Immature natural killer cell (primary cell): ENCODE measurements at regions not wholly inside any gene's neighbourhood (a gene's known extent, or its start where the extent isn't known, plus 50 kb on each side); places are given as distances from the start of the nearest gene placed in this dataset.
"Not testable (repeated sequence)": the region's sequence is repeated elsewhere in the genome, so short reads cannot be mapped to it uniquely, and the experiment has no call there.

Experiments used
- DNase-seq, 3 donors: peaks; one replicate each; pipeline ENCODE4 v3.0.0; 2022; ENCODE audit warnings: mixed read lengths in 1 of 3
- H3K27ac Mint-ChIP-seq, 6 donors: one replicate each; pipeline ENCODE4 v1.8.0; 2020; ENCODE audit warnings: mixed read lengths in 6 of 6, mild to moderate bottlenecking in 5 of 6, inconsistent platforms in 4 of 6, moderate library complexity in 3 of 6
- H3K27me3 Mint-ChIP-seq, 3 donors: one replicate each; pipeline ENCODE4 v1.8.0; 2020 to 2021; ENCODE audit warnings: low read depth in 3 of 3, mild to moderate bottlenecking in 3 of 3, mixed read lengths in 3 of 3, moderate library complexity in 3 of 3, inconsistent platforms in 1 of 3
- H3K36me3 Mint-ChIP-seq, 3 donors: one replicate each; pipeline ENCODE4 v1.8.0; 2020; ENCODE audit warnings: mixed read lengths in 3 of 3, inconsistent platforms in 2 of 3, mild to moderate bottlenecking in 2 of 3
- H3K4me1 Mint-ChIP-seq, 2 donors: one replicate each; pipeline ENCODE4 v1.8.0; 2020; ENCODE audit warnings: inconsistent platforms in 2 of 2, mild to moderate bottlenecking in 2 of 2, mixed read lengths in 2 of 2, moderate library complexity in 1 of 2
- H3K4me3 Mint-ChIP-seq, 5 donors: one replicate each; pipeline ENCODE4 v1.8.0; 2020; ENCODE audit warnings: mild to moderate bottlenecking in 5 of 5, mixed read lengths in 5 of 5, inconsistent platforms in 3 of 5, moderate library complexity in 3 of 5
- H3K9me3 Mint-ChIP-seq, 6 donors: one replicate each; pipeline ENCODE4 v1.8.0; 2020; ENCODE audit warnings: mild to moderate bottlenecking in 6 of 6, mixed read lengths in 6 of 6, inconsistent platforms in 4 of 6, moderate library complexity in 3 of 6

- Mint-ChIP-seq H3K9me3 (peaks cover 0 to 15% (median 2%) of the 10 kb centered on the region in 6 donors), H3K4me1 (no peaks in the 10 kb centered on the region)
These were observed 53.0 kb upstream of the NDUFV2 start for GRCh38 chr18:9049495-9049809.

GRCh38 chr18:9050628-9051284, 51.7 kb upstream of the NDUFV2 start:
- not testable (repeated sequence) for H3K27ac Mint-ChIP-seq, DNase-seq, H3K36me3 Mint-ChIP-seq, H3K4me3 Mint-ChIP-seq, H3K27me3 Mint-ChIP-seq, H3K4me1 Mint-ChIP-seq
- H3K9me3 Mint-ChIP-seq = peaks cover 0 to 15% (median 2%) of the 10 kb centered on the region in 6 donors

More at GRCh38 chr18:9049495-9049809, 53.0 kb upstream of the NDUFV2 start:
- DNase-seq = no peak
- Mint-ChIP-seq H3K36me3 (peaks cover 0 to 5% (median 4%) of the 10 kb centered on the region in 3 donors), H3K27ac (no peak overlapping the region), H3K4me3 (no peak overlapping the region), H3K27me3 (peaks cover 0 to 5% (median 3%) of the 10 kb centered on the region in 3 donors)
